SK-N-SH treated with all-trans-retinoic acid at 6 μM for 48 hours (cell line): ENCODE measurements at regions not wholly inside any gene's neighbourhood (a gene's known extent, or its start where the extent isn't known, plus 50 kb on each side); places are given as distances from the start of the nearest gene placed in this dataset.

Source experiments
- ATAC-seq: fragments of 200-7000 bp; cut with Tn5 transposase; 3 replicates; pipeline ENCODE4 v1.9.1; 2020; ENCODE audit warnings: mild to moderate bottlenecking, moderate library complexity
- BACH2 ChIP-seq: fragments of 250-450 bp; sonication (Bioruptor Pico); IDR thresholded peaks from 2 replicates; pipeline ENCODE4 v1.9.0; 2021; ENCODE audit warnings: mild to moderate bottlenecking, borderline replicate concordance
- CREB5 ChIP-seq: fragments of 250-450 bp; sonication (Bioruptor Pico); IDR thresholded peaks from 2 replicates; pipeline ENCODE4 v1.5.1; 2020; ENCODE audit warnings: low read depth, mild to moderate bottlenecking, moderate library complexity
- CSDC2 ChIP-seq: fragments of 250-450 bp; sonication (Bioruptor Pico); IDR thresholded peaks from 2 replicates; pipeline ENCODE4 v1.5.0; 2020; ENCODE audit warnings: mild to moderate bottlenecking, moderate library complexity
- CSRNP3 ChIP-seq: fragments of 250-450 bp; sonication (Bioruptor Pico); IDR thresholded peaks from 2 replicates; pipeline ENCODE4 v1.5.1; 2021; ENCODE audit warnings: mild to moderate bottlenecking, moderate library complexity
- ESRRG ChIP-seq: fragments of 250-450 bp; sonication (Bioruptor Pico); IDR thresholded peaks from 2 replicates; pipeline ENCODE4 v1.6.1; 2021; ENCODE audit warnings: mild to moderate bottlenecking
- GLIS3 ChIP-seq: fragments of 250-450 bp; sonication (Bioruptor Pico); IDR thresholded peaks from 2 replicates; pipeline ENCODE4 v1.5.0; 2020; ENCODE audit warnings: mild to moderate bottlenecking, moderate library complexity
- ISL1 ChIP-seq: fragments of 250-450 bp; sonication (Bioruptor Pico); IDR thresholded peaks from 2 replicates; pipeline ENCODE4 v2.1.2; 2022; ENCODE audit warnings: mild to moderate bottlenecking, moderate library complexity
- OSR1 ChIP-seq: fragments of 250-450 bp; sonication (Bioruptor Pico); IDR thresholded peaks from 2 replicates; pipeline ENCODE4 v1.8.0; 2022; ENCODE audit warnings: moderate library complexity, mild to moderate bottlenecking, inconsistent platforms
- PATZ1 ChIP-seq: fragments of 250-450 bp; sonication (Bioruptor Pico); IDR thresholded peaks from 2 replicates; pipeline ENCODE4 v1.8.0; 2020; ENCODE audit warnings: mild to moderate bottlenecking, moderate library complexity, borderline replicate concordance
- POU6F1 ChIP-seq: fragments of 250-450 bp; sonication (Bioruptor Pico); IDR thresholded peaks from 2 replicates; pipeline ENCODE4 v1.8.0; 2021; ENCODE audit warnings: low read depth, mild to moderate bottlenecking, moderate library complexity, borderline replicate concordance
- PPARA ChIP-seq: fragments of 250-450 bp; sonication (Bioruptor Pico); IDR thresholded peaks from 2 replicates; pipeline ENCODE4 v1.5.0; 2020; ENCODE audit warnings: mild to moderate bottlenecking, borderline replicate concordance
- RARB ChIP-seq: fragments of 250-450 bp; sonication (Bioruptor Pico); IDR thresholded peaks from 2 replicates; pipeline ENCODE4 v1.8.0; 2021; ENCODE audit warnings: mild to moderate bottlenecking, moderate library complexity
- SNAI2 ChIP-seq: fragments of 250-450 bp; sonication (Bioruptor Pico); IDR thresholded peaks from 2 replicates; pipeline ENCODE4 v1.5.0; 2020; ENCODE audit warnings: mild to moderate bottlenecking, moderate library complexity
- TCF4 ChIP-seq: fragments of 250-450 bp; sonication (Bioruptor Pico); IDR thresholded peaks from 2 replicates; pipeline ENCODE4 v1.8.0; 2021; ENCODE audit warnings: mild to moderate bottlenecking, moderate library complexity, borderline replicate concordance
- TSHZ2 ChIP-seq: fragments of 250-450 bp; sonication (Bioruptor Pico); IDR thresholded peaks from 2 replicates; pipeline ENCODE4 v1.5.0; 2020; ENCODE audit warnings: mild to moderate bottlenecking, moderate library complexity
- ZC3H10 ChIP-seq: fragments of 250-450 bp; sonication (Bioruptor Pico); IDR thresholded peaks from 2 replicates; pipeline ENCODE4 v1.5.1; 2021; ENCODE audit warnings: mild to moderate bottlenecking, moderate library complexity
- ZFP3 ChIP-seq: fragments of 250-450 bp; sonication (Bioruptor Pico); IDR thresholded peaks from 2 replicates; pipeline ENCODE4 v1.5.0; 2020; ENCODE audit warnings: mild to moderate bottlenecking, moderate library complexity
- ZFP30 ChIP-seq: fragments of 450-650 bp; formaldehyde crosslinking; IDR thresholded peaks from 2 replicates; pipeline ENCODE4 v1.5.0; 2022; ENCODE audit warnings: mild to moderate bottlenecking, moderate library complexity
- ZNF565 ChIP-seq: fragments of 450-650 bp; formaldehyde crosslinking; conservative IDR thresholded peaks from 2 replicates; pipeline ENCODE4 v1.5.0; 2020; ENCODE audit warnings: low read depth, mild to moderate bottlenecking, moderate library complexity
- ZNF70 ChIP-seq: fragments of 450-650 bp; formaldehyde crosslinking; IDR thresholded peaks from 2 replicates; pipeline ENCODE4 v1.5.0; 2020; ENCODE audit warnings: mild to moderate bottlenecking, moderate library complexity
- ZNF8 ChIP-seq: fragments of 450-650 bp; formaldehyde crosslinking; IDR thresholded peaks from 2 replicates; pipeline ENCODE4 v1.5.0; 2020; ENCODE audit warnings: mild to moderate bottlenecking, moderate library complexity

- ATAC-seq, result no peak
- TF ChIP-seq ESRRG, result no peak
- no peak for TF ChIP-seq PPARA
- TF ChIP-seq ISL1 (CRISPR knock-in tag), result no peak
- no peak for TF ChIP-seq ZC3H10 (CRISPR knock-in tag)
- TF ChIP-seq CSRNP3 (CRISPR knock-in tag), result no peak
- TF ChIP-seq ZNF8 (CRISPR knock-in tag), result no peak
- no peak for TF ChIP-seq PATZ1
- no peak for TF ChIP-seq ZFP3 (CRISPR knock-in tag)
- TF ChIP-seq CREB5 (CRISPR knock-in tag), result no peak
- TF ChIP-seq CSDC2 (CRISPR knock-in tag), result no peak
- TF ChIP-seq POU6F1 (CRISPR knock-in tag), result no peak
These were observed 1111.2 kb upstream of the ADGRL3 start for GRCh38 chr4:60088807-60089486.

- no peak for ATAC-seq
- TF ChIP-seq POU6F1 (CRISPR knock-in tag), result no peak
These were observed 1110.4 kb upstream of the ADGRL3 start for GRCh38 chr4:60089546-60090273.

- no peak for ATAC-seq
- TF ChIP-seq CSDC2 (CRISPR knock-in tag) (no peak), TCF4 (CRISPR knock-in tag) (no peak), CSRNP3 (CRISPR knock-in tag) (no peak), GLIS3 (no peak), ZNF8 (CRISPR knock-in tag) (no peak), ISL1 (CRISPR knock-in tag) (no peak), ZFP3 (CRISPR knock-in tag) (no peak), PPARA (no peak), ZNF565 (CRISPR knock-in tag) (no peak), RARB (CRISPR knock-in tag) (no peak), CREB5 (CRISPR knock-in tag) (no peak), OSR1 (no peak), TSHZ2 (CRISPR knock-in tag) (no peak), BACH2 (CRISPR knock-in tag) (no peak), ESRRG (no peak), SNAI2 (CRISPR knock-in tag) (no peak), ZNF70 (CRISPR knock-in tag) (no peak), ZC3H10 (CRISPR knock-in tag) (no peak), ZFP30 (no peak)
These were observed 1103.5 kb upstream of the ADGRL3 start for GRCh38 chr4:60096676-60097075.
